ENCODE measurements at regions not wholly inside any gene's neighbourhood (a gene's known extent, or its start where the extent isn't known, plus 50 kb on each side); places are given as distances from the start of the nearest gene placed in this dataset.

DNA sequence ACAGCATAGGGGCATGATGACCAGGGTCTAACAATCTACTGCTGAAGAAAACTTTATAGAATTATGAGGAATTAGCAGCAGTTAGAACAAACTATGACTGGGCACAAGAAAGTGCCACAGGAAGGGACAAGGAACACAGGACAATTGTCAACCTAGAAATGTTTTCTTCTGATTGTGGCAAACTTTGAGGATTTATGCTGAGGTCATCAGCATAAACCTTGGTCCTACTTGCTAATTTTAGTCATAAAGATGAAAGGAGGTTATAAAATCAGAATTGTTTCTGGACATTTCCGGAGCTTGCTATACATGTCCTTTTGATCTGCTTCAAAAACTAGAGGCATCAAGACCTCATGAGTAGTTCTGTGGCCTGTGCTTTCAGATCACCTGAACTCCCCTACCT is 446.6 kb upstream of the THBS1 start:
- Histone ChIP-seq H3K4me1 (peaks cover 34% of the 10 kb centered on the region), H3K36me3 (ENCODE audit: control insufficient read depth, insufficient read depth, low read length) (0 out of 2 replicates have a peak, but pooled peaks cover 1% of the 10 kb centered on the region), H3K4me3 (ENCODE audit: low read depth, low read length) (no peak overlapping the region), H3K9me3 (no peaks in the 10 kb centered on the region), H3K27me3 (replicated peaks; ENCODE audit: control insufficient read depth, insufficient read depth, low read length) (no peaks in the 10 kb centered on the region)
- no TSS peak for BruUV-seq (replicated peaks)
- Mint-ChIP-seq H3K36me3 (ENCODE audit: insufficient read depth, unreplicated experiment) (peaks cover 17% of the 10 kb centered on the region), H3K4me3 (ENCODE audit: unreplicated experiment) (no peak overlapping the region), H3K9me3 (ENCODE audit: unreplicated experiment) (peaks cover 24% of the 10 kb centered on the region), H3K27me3 (ENCODE audit: insufficient read depth, unreplicated experiment) (no peaks in the 10 kb centered on the region), H3K4me1 (ENCODE audit: low read depth, unreplicated experiment) (peaks cover 33% of the 10 kb centered on the region), H3K27ac (ENCODE audit: unreplicated experiment) (no peak overlapping the region)
- TF ChIP-seq, protein P1, sequence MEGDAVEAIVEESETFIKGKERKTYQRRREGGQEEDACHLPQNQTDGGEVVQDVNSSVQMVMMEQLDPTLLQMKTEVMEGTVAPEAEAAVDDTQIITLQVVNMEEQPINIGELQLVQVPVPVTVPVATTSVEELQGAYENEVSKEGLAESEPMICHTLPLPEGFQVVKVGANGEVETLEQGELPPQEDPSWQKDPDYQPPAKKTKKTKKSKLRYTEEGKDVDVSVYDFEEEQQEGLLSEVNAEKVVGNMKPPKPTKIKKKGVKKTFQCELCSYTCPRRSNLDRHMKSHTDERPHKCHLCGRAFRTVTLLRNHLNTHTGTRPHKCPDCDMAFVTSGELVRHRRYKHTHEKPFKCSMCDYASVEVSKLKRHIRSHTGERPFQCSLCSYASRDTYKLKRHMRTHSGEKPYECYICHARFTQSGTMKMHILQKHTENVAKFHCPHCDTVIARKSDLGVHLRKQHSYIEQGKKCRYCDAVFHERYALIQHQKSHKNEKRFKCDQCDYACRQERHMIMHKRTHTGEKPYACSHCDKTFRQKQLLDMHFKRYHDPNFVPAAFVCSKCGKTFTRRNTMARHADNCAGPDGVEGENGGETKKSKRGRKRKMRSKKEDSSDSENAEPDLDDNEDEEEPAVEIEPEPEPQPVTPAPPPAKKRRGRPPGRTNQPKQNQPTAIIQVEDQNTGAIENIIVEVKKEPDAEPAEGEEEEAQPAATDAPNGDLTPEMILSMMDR (IDR thresholded peaks at IDR 0.05; ENCODE audit: insufficient read depth in 1 of 2, low read depth in 1 of 2, low read length in 1 of 2, severe bottlenecking in 1 of 2, unreplicated experiment in 1 of 2) = no peak
- ChIA-PET POLR2A (no interaction called here), CTCF (no interaction called here)
- intact Hi-C loops (cut with micrococcal nuclease; ENCODE audit: unreplicated experiment) = no loop called here
- DNase-seq = no peak

DNA sequence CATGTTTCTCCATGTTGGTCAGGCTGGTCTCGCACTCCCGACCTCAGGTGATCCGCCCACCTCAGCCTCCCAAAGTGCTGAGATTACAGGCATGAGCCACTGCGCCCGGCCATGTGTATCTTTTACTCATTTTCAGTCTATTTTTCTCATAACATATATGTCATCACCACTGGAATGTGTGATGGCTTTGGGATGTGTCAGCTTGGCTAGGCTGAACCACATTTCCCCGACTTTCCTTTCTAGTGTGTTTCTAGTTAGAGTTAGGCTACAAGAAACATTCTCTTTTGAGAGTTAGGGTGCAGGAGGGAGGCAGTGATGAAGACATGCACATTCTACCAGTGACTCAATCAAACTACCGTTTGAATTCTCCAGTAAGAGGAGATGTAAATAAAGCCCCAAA is 444.9 kb upstream of the THBS1 start:
- intact Hi-C loops (cut with micrococcal nuclease; ENCODE audit: unreplicated experiment) = no loop called here
- peaks cover 34% of the 10 kb centered on the region for H3K4me1 Mint-ChIP-seq (ENCODE audit: low read depth, unreplicated experiment)
- TF ChIP-seq, protein P1 (IDR thresholded peaks at IDR 0.05; ENCODE audit: insufficient read depth in 1 of 2, low read depth in 1 of 2, low read length in 1 of 2, severe bottlenecking in 1 of 2, unreplicated experiment in 1 of 2) = no peak
- no peaks in the 10 kb centered on the region for H3K27me3 ChIP-seq (replicated peaks; ENCODE audit: control insufficient read depth, insufficient read depth, low read length)
- peaks cover 13% of the 10 kb centered on the region for H3K36me3 Mint-ChIP-seq (ENCODE audit: insufficient read depth, unreplicated experiment)
- POLR2A ChIA-PET = no interaction called here
- peak overlapping the region; percentile 17 for H3K27ac Mint-ChIP-seq (ENCODE audit: unreplicated experiment)
- H3K36me3 ChIP-seq (ENCODE audit: control insufficient read depth, insufficient read depth, low read length) = no peaks in the 10 kb centered on the region
- no peaks in the 10 kb centered on the region for H3K27me3 Mint-ChIP-seq (ENCODE audit: insufficient read depth, unreplicated experiment)
- no peak overlapping the region for H3K4me3 Mint-ChIP-seq (ENCODE audit: unreplicated experiment)
- no peaks in the 10 kb centered on the region for H3K9me3 ChIP-seq
- BruUV-seq (replicated peaks) = no TSS peak
- no peak overlapping the region for H3K4me3 ChIP-seq (ENCODE audit: low read depth, low read length)
- peaks cover 44% of the 10 kb centered on the region for H3K4me1 ChIP-seq
- peaks cover 17% of the 10 kb centered on the region for H3K9me3 Mint-ChIP-seq (ENCODE audit: unreplicated experiment)
- CTCF ChIA-PET = no interaction called here
- DNase-seq = no peak

DNA sequence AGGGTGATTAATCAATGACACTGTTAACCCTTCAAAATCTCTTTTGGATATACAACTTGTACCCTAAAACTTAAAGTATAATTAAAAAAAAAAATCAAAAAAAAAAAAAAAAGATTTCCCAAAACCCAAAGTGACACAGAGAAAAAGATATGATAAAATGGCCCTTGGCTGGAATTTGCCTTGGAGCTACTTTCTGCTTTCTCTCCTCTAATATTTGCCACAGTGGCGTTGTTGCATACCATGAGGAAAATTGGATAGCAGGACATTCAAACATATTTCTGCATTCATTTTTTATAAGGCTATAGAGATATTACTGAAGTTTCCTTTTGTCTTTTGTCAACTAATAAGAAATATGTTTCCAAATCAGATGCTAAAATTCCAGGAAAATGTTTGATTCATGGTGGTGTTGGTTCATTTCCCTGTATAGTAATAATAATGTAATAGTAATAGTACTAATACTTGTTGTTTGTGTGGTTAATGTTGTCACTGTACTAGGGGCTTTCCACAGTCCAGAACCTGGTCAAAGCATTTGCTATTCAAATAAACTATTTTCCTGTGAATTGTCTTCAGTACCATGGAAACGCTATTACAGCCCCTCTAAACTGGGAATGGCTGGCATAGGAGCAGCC is 441.3 kb upstream of the THBS1 start:
- TF ChIP-seq, protein P1 (IDR thresholded peaks at IDR 0.05; ENCODE audit: insufficient read depth in 1 of 2, low read depth in 1 of 2, low read length in 1 of 2, severe bottlenecking in 1 of 2, unreplicated experiment in 1 of 2) = no peak
- Histone ChIP-seq H3K36me3 (ENCODE audit: control insufficient read depth, insufficient read depth, low read length) (no peaks in the 10 kb centered on the region), H3K4me3 (ENCODE audit: low read depth, low read length) (no peak overlapping the region), H3K27me3 (replicated peaks; ENCODE audit: control insufficient read depth, insufficient read depth, low read length) (no peaks in the 10 kb centered on the region), H3K9me3 (no peaks in the 10 kb centered on the region), H3K4me1 (peaks cover 33% of the 10 kb centered on the region)
- Mint-ChIP-seq H3K36me3 (ENCODE audit: insufficient read depth, unreplicated experiment) (no peaks in the 10 kb centered on the region), H3K4me1 (ENCODE audit: low read depth, unreplicated experiment) (peaks cover 19% of the 10 kb centered on the region), H3K27me3 (ENCODE audit: insufficient read depth, unreplicated experiment) (no peaks in the 10 kb centered on the region), H3K4me3 (ENCODE audit: unreplicated experiment) (no peak overlapping the region), H3K27ac (ENCODE audit: unreplicated experiment) (no peak overlapping the region), H3K9me3 (ENCODE audit: unreplicated experiment) (no peaks in the 10 kb centered on the region)
- ChIA-PET CTCF (no interaction called here), POLR2A (no interaction called here)
- intact Hi-C loops (cut with micrococcal nuclease; ENCODE audit: unreplicated experiment) = no loop called here
- BruUV-seq (replicated peaks) = no TSS peak
- DNase-seq = no peak

All from Caco-2 (cell line).